ENCODE measurements at regions not wholly inside any gene's neighbourhood (a gene's known extent, or its start where the extent isn't known, plus 50 kb on each side); places are given as distances from the start of the nearest gene placed in this dataset.
"Not testable (repeated sequence)": the region's sequence is repeated elsewhere in the genome, so short reads cannot be mapped to it uniquely, and the experiment has no call there.

DNA sequence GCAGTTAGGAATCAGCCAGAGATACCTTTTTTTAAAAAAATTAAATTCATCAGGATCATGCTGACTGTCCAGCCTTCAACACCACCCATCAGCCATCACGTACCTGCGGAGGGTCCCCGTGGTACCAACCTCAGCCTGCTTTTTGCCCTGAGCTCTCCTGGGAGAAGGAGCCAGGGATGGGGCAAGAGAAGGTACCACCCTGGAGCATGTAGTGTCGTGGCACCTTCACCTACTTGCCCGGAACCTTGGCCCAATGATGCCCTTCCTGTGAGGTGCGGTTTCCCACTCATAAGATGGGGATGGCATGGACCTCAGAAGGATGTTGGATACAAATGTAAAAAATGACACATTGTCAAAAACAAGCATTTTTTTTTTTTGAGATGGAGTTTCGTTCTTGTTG lies 88.4 kb upstream of the C1orf174 start:
- intact Hi-C loops (cut with DNase I), result no loop called here
- DNase-seq (ENCODE audit: low spot score), result no peak

GRCh38 chr1:3989465-3989864 lies 89.4 kb upstream of the C1orf174 start:
- intact Hi-C loops (cut with DNase I), result no loop called here

GRCh38 chr1:3992103-3992556 lies 92.1 kb upstream of the C1orf174 start:
- DNase-seq (ENCODE audit: low spot score), result peak; percentile 15
- intact Hi-C loops (cut with DNase I), result no loop called here

More at GRCh38 chr1:3989465-3989864, 89.4 kb upstream of the C1orf174 start:
- DNase-seq (ENCODE audit: low spot score), result no peak

GRCh38 chr1:3992746-3993145 lies 92.7 kb upstream of the C1orf174 start:
- intact Hi-C loops (cut with DNase I), result no loop called here
- peak; percentile 3 for DNase-seq (ENCODE audit: low spot score)

DNA sequence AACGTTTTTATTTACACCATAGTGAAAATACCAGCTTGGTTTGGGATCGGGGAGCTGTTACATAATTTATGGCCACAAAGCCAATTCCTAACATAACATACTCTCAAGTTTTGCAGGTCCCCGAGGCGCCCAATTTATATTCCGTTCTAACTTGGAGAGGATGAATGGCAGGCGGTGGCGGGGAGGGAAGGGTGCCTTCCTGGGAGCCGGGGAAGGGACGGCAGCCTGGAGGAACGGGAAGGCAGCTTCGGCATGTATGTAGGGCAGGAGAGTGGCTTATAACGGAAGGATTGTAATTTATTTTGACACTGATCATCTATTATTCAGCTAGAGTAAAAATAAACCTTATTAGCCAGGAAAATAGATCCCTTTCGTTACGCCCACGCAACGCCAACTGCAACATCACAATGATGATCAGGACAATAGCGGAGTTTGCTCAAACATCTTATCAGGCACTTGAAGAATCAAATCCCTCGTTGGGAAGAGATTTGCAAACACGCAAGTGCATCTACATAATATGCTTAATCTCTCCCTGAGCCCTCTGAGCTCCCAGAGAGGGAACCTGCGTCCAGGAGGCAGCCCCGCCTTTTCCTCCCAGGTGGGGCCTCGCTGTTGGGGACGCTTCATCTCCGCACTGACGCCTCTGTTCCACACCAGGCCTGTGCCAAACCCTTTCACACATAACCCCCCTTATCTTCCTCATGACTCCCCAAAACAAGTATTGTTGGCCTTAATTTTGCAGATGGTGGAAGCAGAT lies 93.7 kb upstream of the C1orf174 start:
- DNase-seq (ENCODE audit: low spot score), result peak; percentile 39
- intact Hi-C loops (cut with DNase I), result no loop called here

DNA sequence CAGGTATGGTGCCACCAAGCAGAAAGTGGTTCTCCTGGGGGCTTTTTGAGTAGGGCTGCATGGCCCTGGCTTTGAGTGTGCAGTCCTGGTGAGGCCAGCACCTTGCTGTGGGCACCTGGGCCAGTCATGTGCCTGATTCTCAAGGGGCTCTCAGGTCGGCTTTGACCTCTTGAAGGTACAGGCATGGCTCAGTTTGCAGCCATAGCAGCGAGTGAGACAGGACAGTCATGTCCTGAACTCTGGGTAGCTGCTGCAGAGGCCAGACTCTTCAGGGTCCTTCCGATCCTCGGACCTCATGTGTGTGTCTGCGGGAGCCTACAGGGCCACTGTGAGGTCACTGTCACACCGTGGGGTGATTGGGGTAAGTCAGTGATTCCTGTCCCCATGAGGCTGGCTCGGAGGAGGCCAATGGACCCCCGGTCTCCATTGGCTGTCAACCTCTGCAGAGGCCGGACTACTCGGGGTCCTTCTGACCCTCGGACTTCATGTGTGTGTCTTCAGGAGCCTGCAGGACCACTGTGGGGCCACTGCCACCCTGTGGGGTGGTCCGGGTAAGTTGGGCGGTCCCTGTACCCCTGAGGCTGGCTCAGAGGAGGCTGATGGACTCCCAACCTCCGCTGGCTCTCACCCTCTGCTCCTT lies 95.2 kb upstream of the C1orf174 start:
- peak; percentile 55 for DNase-seq (ENCODE audit: low spot score)

GRCh38 chr1:3996846-3997705 lies 97.0 kb upstream of the C1orf174 start:
- intact Hi-C loops (cut with DNase I), result no loop called here
- DNase-seq (ENCODE audit: low spot score), result peak; percentile 61

More for the DNA sequence above, 95.2 kb upstream of the C1orf174 start:
- intact Hi-C loops (cut with DNase I), result no loop called here

GRCh38 chr1:3998086-3998485 lies 98.0 kb upstream of the C1orf174 start:
- peak; percentile 44 for DNase-seq (ENCODE audit: low spot score)
- intact Hi-C loops (cut with DNase I), result no loop called here

DNA sequence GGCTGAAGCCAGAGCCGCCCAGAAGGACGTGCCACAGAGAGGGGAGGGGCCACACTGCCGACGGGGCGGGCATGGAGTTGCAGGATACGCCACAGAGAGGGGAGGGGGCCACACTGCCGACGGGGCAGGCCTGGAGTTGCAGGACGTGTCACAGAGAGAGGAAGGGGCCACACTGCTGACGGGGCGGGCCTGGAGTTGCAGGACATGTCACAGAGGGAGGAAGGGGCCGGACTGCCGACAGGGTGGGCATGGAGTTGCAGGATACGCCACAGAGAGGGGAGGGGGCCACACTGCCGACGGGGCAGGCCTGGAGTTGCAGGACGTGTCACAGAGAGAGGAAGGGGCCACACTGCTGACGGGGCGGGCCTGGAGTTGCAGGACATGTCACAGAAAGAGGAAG lies 99.4 kb upstream of the C1orf174 start:
- DNase-seq (ENCODE audit: low spot score); intact Hi-C loops (cut with DNase I): not testable (repeated sequence)

DNA sequence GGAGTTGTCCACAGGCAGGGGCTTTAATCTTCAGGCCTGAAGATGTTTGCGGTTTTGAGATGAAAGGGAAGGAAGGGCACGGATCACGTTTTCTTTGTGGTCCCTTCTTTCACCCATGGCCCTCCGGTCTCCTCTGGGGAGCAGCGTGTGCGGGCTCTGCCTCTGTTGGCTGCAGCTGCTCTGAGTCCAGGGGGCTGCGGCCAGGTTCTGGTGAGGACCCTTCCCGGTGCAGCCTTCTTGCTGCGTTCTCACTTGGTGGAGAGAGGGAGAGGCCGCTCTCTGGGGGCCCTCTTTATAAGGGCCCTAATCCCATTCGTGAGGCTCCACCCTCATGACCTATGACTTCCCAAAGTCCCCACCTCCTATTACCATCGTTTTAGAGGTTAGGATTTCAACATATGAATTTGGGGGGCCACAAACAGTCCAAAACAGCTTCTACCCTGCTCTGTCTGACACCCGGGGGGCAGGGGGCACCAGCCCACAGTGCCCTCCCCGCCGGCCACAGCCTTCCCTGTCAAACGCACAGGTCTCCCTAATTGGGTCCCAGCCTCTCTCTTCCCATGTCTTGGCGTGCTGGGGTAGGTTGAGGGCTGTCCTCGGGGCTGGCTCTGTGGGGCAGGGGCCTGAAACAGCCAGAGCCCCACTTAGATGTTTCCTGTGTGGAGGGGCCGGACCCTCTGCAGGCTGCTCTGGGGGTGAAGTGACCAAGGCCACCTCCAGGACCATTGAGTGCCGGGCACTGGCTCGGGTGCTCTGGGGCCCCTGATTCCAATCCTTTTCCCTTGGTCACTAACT lies 100.1 kb upstream of the C1orf174 start:
- intact Hi-C loops (cut with DNase I), result no loop called here
- DNase-seq (ENCODE audit: low spot score), result peak; percentile 50

- intact Hi-C loops (cut with DNase I), result no loop called here
- peak; percentile 55 for DNase-seq (ENCODE audit: low spot score)
These were observed 100.8 kb upstream of the C1orf174 start for GRCh38 chr1:4000811-4001251.

DNA sequence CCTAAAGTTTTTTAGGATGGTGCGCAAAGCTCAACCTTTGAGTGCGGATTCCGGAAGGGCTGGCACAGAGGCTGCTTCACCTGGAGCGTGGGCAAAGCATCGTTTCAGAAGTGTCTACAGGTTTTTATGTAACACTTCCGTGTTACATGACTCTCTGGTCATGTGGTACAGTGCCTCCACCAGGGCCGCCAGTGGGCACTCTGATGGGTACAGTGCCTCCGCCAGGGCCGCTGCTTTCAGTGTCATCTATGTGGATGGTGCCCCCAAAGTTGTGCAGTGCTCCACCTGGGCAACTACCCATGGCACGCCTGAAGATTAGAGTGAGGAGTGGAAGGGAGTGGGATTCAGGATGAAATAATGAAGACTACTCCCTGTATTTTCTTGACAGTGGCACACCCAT lies 101.4 kb upstream of the C1orf174 start:
- peak; percentile 59 for DNase-seq (ENCODE audit: low spot score)
- intact Hi-C loops (cut with DNase I), result no loop called here

- intact Hi-C loops (cut with DNase I), result no loop called here
- DNase-seq (ENCODE audit: low spot score), result peak; percentile 71
These were observed 102.0 kb upstream of the C1orf174 start for GRCh38 chr1:4002061-4002521.

- DNase-seq (ENCODE audit: low spot score), result peak; percentile 26
These were observed 102.7 kb upstream of the C1orf174 start for GRCh38 chr1:4002741-4003140.

DNA sequence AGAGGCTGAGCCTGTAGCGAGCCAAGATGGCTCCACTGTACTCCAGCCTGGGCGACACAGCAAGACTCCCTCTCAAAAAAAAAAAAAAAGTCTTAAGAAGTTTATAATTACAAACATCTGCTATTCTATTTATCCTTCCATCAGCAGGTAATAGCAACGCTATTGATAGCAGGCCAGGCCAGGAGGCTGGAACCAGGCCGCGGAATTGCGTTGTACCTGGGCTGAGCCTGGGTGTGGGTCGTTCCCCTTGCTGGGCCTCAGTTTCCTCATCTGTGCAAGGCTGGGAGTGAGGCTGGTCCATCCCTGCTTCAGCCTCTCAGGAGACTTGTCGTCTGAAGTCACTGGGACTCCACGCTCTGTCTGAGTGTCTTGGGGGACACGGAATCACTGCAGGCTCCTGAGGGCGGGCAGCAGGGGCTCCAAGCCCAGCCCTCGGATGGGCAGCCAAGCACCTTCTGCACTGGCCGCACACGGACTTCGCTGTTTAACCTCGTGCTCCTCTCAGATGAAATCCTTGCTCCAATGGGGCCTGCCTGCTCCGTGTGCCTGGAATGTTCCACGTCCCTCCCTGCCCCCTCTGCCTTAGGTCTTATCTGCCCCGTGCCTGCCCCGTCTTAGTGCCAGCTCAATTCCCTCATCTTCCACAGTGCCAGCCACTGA lies 103.9 kb upstream of the C1orf174 start:
- peak; percentile 57 for DNase-seq (ENCODE audit: low spot score)
- intact Hi-C loops (cut with DNase I), result no loop called here

More at GRCh38 chr1:4002741-4003140, 102.7 kb upstream of the C1orf174 start:
- intact Hi-C loops (cut with DNase I), result no loop called here

DNA sequence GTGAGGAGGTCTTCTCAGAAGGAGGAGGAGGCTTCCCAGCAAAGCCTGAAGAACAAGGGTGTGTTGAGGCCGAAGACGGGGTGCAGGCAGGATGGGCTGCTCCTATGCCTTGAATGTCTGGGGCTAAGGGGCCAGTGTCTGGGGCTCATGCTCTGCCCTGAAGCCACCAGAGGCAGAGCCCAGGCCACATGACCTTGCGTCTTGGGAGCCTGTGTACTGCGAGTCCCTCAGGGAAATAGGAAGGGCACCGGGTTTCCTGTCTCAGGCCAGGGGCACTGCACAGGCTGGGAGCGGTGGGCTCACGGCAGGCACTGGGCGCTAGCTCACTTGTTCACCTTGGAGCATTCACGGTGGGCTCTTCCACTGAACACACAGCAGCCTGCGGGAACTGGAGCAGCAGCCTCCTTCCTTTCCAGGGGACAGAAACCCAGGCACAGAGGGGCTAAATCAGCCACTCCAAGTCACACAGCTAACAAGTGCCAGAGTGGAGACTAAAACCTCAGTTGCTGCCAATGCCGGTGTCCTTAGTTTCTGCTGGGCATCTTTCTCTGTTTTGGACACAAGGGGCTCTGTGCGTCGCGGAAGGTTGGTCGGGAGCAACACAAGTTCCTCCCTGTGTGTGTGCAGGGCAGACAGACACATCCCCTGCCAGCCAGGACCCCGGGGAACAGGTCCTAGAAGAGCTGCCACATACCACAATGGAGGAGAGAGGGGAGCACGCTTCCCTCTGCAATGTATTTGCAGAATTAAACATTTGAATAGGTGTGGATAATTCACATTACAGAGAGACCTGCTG lies 104.8 kb upstream of the C1orf174 start:
- intact Hi-C loops (cut with DNase I), result no loop called here
- peak; percentile 64 for DNase-seq (ENCODE audit: low spot score)

- intact Hi-C loops (cut with DNase I), result no loop called here
- DNase-seq (ENCODE audit: low spot score), result peak; percentile 43
These were observed 105.4 kb upstream of the C1orf174 start for GRCh38 chr1:4005431-4005830.

Data from cardiac septum (tissue), 1 donor.